GM20431 (cell line): ENCODE measurements at regions not wholly inside any gene's neighbourhood (a gene's known extent, or its start where the extent isn't known, plus 50 kb on each side); places are given as distances from the start of the nearest gene placed in this dataset.

Experiments
- in situ Hi-C: fragments of 300-500 bp; cut with MseI, MboI; formaldehyde crosslinking; loops from one replicate; pipeline ENCODE4 v1.15.0; 2020; ENCODE audit warnings: low sequenced_read_pairs; ENCODE audit not compliant: unreplicated experiment

DNA sequence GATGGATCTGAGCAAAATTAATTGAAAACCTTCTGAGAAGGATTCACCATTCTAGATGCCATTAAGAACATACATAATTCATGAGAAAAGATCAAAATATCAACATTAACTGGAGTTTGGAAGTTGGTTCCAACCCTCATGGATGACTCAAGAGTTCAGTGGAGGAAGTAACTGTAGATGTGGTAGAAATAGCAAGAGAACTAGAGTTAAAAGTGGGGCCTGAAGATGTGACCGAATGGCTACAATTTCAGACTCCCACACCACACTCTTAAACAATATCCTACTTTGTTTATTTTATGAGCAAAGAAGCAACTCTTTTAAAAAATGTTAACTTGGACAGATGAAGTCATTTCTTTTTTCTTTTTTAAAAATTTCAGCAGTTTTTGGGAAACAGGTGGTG is 354.3 kb downstream of the KLF12 start:
- in situ Hi-C loops, result no loop called here

GRCh38 chr13:73778242-73778864 is 355.9 kb downstream of the KLF12 start:
- in situ Hi-C loops, result no loop called here

GRCh38 chr13:73777134-73777533 is 357.1 kb downstream of the KLF12 start:
- in situ Hi-C loops, result no loop called here

DNA sequence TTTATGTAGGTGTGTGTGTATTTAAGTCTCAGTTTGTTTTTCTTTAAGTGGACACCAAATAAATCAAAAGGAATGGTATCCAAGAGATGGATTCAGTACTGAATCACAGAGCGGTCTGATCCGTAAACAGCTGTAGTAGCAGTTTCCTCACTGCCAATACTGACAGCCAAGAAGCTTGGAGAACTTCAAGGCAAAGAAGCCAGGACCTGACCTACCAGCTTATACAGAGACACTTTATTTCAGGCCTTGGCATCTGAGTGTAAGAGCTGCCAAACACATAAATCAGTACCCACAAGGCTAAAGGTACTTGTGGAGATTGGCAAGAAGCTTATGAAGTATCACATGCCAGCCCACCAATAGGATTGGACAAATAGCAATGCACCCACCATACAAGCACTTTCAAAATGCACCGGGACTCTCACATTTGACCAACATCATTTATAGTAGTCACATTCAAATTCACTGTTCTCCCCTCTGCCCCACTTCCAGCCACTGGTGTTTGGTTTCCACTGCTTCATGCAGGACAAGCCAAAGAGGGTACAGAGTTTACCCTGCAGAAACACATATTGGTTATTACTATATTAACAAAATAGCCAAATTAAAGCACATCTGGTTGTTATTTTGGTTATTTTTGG is 357.9 kb downstream of the KLF12 start:
- in situ Hi-C loops, result no loop called here

DNA sequence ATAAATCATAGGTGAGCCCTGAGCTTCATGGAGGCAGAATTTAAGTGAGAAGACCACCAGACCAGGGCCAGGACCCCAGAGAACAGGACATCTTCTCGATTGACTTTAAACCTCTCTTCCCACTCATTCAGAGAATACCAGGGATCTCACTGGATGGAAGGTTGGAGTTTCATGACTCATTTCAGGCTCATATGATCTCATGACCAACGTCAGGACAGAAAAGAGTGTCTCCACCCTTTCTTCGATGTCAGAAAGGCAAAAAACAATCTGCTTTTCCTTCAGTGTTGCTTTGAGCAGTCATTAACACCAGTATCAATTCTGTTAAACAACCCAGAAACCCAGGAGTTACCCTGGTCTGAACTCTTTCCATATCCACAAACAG is 361.0 kb downstream of the KLF12 start:
- in situ Hi-C loops, result no loop called here

DNA sequence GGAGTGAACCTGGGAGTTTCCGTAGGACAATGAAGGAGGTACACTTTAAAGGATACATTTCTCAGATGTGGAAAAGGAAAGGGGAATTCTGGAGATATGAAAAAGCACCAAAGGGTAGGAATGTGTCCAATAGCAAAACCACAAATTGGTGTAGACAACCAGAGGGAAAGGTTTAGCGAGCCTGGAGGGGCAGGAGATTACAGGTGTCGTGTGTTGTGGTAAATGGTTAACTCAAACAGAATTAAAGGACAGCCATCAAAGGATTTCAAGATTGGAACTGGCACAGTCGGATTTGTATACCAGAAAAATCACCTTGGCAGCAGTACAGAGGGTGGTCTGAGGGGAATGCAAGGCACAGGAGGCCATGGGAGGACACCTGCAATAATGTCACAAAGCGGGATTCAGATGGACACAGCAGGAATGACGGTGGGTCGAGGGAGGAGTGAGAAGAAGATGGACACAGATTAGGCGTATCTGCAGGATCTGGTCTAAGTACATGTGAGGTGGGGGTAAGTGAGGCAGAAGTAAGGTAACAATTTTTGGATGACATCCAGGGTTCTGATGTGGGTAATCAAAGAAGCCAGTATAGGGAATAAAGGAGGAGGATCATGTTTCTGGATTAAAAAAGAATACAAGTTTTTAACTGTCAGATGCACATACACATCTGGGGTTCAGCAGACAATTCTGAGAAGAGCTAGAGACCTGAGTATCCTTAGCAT is 361.6 kb downstream of the KLF12 start:
- in situ Hi-C loops, result no loop called here

DNA sequence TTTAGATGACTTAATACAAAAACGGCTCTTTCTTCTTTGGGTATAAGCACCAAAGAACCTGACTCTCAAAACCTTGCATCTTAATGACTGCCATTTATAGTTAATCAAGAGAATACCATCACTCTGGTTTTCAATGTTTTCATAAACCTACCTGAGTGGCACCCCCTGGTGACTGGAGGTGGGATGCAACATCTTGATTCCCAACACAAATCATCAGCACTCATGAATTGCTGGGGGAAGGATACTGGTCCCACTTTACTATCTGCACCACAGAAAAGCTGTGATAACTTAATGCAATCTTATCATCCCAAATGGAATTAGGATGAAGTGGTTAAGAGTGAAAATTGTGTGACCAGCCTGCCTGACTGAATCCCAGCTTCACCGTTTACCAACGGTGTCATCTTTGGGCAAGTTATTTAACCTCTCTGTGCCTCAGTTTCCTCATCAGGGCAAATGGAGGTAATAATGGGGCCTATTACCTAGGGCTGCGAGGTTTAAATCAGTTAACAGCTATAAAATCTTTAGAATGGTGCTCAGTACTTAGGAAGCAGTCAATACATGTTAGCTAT is 366.4 kb downstream of the KLF12 start:
- in situ Hi-C loops, result no loop called here

GRCh38 chr13:73767191-73767741 is 366.9 kb downstream of the KLF12 start:
- in situ Hi-C loops, result no loop called here

- in situ Hi-C loops, result no loop called here
Measured at GRCh38 chr13:73765651-73766384, 368.4 kb downstream of the KLF12 start.

DNA sequence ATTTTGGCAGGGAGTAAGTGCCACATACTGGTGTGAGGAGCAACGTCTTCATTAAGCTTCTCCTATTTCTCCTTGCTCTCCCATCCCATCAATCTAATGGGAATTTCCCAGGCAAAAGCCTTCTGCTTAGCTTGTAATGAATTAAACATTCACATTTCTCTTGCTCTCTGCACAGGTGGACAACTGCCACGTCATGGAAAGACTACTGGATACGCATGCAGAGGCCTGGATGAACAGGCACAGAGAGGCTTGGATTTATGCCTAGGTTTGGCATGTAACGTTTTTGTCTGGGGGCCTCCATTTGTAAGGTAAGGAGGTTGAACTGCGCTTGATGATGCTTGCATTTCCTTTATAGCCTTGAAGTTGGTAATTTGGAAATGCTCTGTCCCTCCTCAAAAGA is 374.8 kb downstream of the KLF12 start:
- in situ Hi-C loops, result no loop called here

- in situ Hi-C loops, result no loop called here
Measured at GRCh38 chr13:73757481-73758233, 376.5 kb downstream of the KLF12 start.

- in situ Hi-C loops, result no loop called here
Measured at GRCh38 chr13:73754727-73755292, 379.4 kb downstream of the KLF12 start.

GRCh38 chr13:73754241-73754640 is 380.0 kb downstream of the KLF12 start:
- in situ Hi-C loops, result no loop called here

DNA sequence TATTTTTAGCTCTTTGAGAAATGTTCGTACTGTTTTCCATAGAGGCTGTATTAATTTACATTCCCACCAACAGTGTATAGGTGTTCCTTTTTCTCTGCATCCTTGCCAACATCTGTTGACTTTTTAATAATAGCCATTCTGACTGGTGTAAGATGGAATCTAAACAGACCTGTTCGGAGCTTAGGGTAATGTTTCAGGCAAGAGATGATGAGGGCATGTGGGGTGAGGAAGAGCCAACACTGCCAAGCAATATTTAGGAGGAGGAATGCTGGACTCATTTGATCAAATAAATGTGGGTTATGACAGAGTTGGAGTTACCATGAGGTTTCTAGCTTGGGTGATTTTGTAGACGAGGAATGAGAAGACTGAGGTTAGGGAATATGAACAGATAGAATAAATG is 382.9 kb downstream of the KLF12 start:
- in situ Hi-C loops, result no loop called here

- in situ Hi-C loops, result no loop called here
Measured at GRCh38 chr13:73748404-73748803, 385.8 kb downstream of the KLF12 start.

GRCh38 chr13:73745190-73745589 is 389.0 kb downstream of the KLF12 start:
- in situ Hi-C loops, result no loop called here

DNA sequence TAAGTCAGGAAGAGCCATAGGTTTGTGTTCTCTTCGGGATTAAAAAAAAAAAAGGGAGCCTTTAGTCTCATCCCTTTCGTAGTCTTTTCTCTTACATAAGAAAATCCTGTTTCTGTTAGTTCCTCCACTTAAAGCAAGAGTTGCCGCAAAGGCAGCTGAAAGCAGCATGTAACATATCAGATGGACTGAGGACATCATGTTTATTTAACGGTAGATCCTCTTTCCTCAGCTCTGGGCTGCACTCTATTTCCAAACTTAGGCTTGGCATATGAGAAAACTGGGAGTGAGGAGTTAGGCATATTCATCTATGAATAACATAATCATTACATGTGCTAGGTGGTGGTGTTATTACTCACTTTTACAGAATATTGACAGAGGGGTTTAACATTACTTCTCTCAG is 391.2 kb downstream of the KLF12 start:
- in situ Hi-C loops, result no loop called here

DNA sequence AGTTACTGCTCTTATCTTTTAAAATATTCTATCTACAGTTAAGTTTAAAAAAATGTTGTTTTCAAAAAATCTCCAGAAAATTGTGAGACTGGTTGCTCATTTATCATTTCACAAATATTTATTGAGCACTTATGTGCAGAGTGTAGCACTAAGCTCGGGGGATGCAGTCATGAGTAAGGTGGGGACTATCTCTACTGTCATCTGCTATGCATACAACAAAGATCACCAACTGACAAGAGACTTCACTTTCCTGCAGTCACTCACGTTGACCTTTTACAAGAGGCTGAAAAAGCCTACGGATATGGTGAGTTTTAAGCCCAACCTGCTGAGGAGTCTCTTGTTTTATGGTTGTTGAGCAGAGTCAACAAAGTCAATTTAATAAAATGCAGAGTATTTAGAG is 392.5 kb downstream of the KLF12 start:
- in situ Hi-C loops, result no loop called here

DNA sequence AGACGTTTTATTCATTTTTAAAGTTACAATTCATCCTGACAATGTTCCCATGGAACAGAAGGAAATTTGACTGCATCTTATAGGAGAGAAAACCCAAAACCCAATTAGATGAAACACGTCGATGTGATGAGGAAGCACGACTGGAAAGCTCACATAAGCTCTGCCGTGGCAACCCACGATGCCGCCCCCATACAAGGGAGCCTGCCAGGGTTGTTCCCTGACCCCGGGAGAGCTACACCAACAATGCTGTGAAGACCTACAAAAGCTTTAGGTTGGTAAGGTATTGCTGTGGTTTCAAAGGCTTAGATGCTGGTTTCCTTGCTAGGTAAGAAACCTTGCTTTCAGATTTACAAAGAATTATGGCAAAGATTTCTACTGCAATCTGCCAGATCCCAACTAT is 393.1 kb downstream of the KLF12 start:
- in situ Hi-C loops, result no loop called here
